ENCODE measurements at regions not wholly inside any gene's neighbourhood (a gene's known extent, or its start where the extent isn't known, plus 50 kb on each side); places are given as distances from the start of the nearest gene placed in this dataset.

GRCh38 chr16:86951041-86951822, 366.0 kb downstream of the C16orf95 start:
- no peak for DNase-seq (ENCODE audit: low spot score)
- WGBS = 89% methylated on average over 7 of the region's 7 CpGs
- H3K9ac ChIP-seq (ENCODE audit: low read depth in 1 of 2, low read length in 2 of 2) = no peak overlapping the region
- no peak for TF ChIP-seq YY1 (IDR thresholded peaks at IDR 0.05)
- no peak for TF ChIP-seq ATF3 (IDR thresholded peaks at IDR 0.05)
- no peak for TF ChIP-seq GABPA (IDR thresholded peaks at IDR 0.05 in 1 of 2, conservative IDR thresholded peaks at IDR 0.05 in 1 of 2)
- TF ChIP-seq REST (IDR thresholded peaks at IDR 0.05) = no peak
- no peak for TF ChIP-seq RXRA (IDR thresholded peaks at IDR 0.05)
- H3K27ac ChIP-seq (ENCODE audit: low read depth in 1 of 2, low read length in 2 of 2) = no peak overlapping the region
- peaks cover 0 to 2% (median 0%) of the 10 kb centered on the region in 4 donors for H3K27me3 ChIP-seq (ENCODE audit: control insufficient read depth in 4 of 4, insufficient read depth in 4 of 4, low read length in 3 of 4)
- H3K36me3 ChIP-seq (ENCODE audit: control insufficient read depth in 4 of 4, insufficient read depth in 3 of 4, low read depth in 1 of 4, low read length in 3 of 4) = no peaks in the 10 kb centered on the region
- no peak overlapping the region for H3K4me3 ChIP-seq (ENCODE audit: low read depth in 1 of 3, low read length in 3 of 3)
- no peaks in the 10 kb centered on the region for H3K4me1 ChIP-seq (ENCODE audit: control insufficient read depth in 4 of 4, insufficient read depth in 4 of 4, low read length in 3 of 4)
- H3K9me3 ChIP-seq (ENCODE audit: control insufficient read depth in 4 of 4, low read length in 3 of 4) = peaks cover 0 to 10% (median 1%) of the 10 kb centered on the region in 4 donors

GRCh38 chr16:86951831-86952598, 365.2 kb downstream of the C16orf95 start:
- DNase-seq (ENCODE audit: low spot score) = no peak
- peaks cover 0 to 2% (median under 1%) of the 10 kb centered on the region in 4 donors for H3K27me3 ChIP-seq (ENCODE audit: control insufficient read depth in 4 of 4, insufficient read depth in 4 of 4, low read length in 3 of 4)
- no peaks in the 10 kb centered on the region for H3K36me3 ChIP-seq (ENCODE audit: control insufficient read depth in 4 of 4, insufficient read depth in 3 of 4, low read depth in 1 of 4, low read length in 3 of 4)
- no peak for TF ChIP-seq GABPA (IDR thresholded peaks at IDR 0.05 in 1 of 2, conservative IDR thresholded peaks at IDR 0.05 in 1 of 2)
- no peak for TF ChIP-seq YY1 (IDR thresholded peaks at IDR 0.05)
- no peak for TF ChIP-seq SP1 (IDR thresholded peaks at IDR 0.05)
- no peak for TF ChIP-seq FOXA1 (IDR thresholded peaks at IDR 0.05)
- TF ChIP-seq HNF4A (conservative IDR thresholded peaks at IDR 0.05) = no peak
- no peak for TF ChIP-seq CTCF (IDR thresholded peaks at IDR 0.05; ENCODE audit: low read depth, low read length, missing input control)
- TF ChIP-seq EGR1 (IDR thresholded peaks at IDR 0.05; ENCODE audit: low read depth in 2 of 2) = no peak
- no peak for TF ChIP-seq ATF3 (IDR thresholded peaks at IDR 0.05)
- no peak for TF ChIP-seq TAF1 (conservative IDR thresholded peaks at IDR 0.05)
- TF ChIP-seq RXRA (IDR thresholded peaks at IDR 0.05) = no peak
- TF ChIP-seq MAX (IDR thresholded peaks at IDR 0.05) = no peak
- TF ChIP-seq NR2F2 (IDR thresholded peaks at IDR 0.05) = no peak
- TF ChIP-seq RAD21 (IDR thresholded peaks at IDR 0.05) = no peak
- TF ChIP-seq HNF4G (IDR thresholded peaks at IDR 0.05) = no peak
- no peak for TF ChIP-seq REST (IDR thresholded peaks at IDR 0.05)
- H3K4me1 ChIP-seq (ENCODE audit: control insufficient read depth in 4 of 4, insufficient read depth in 4 of 4, low read length in 3 of 4) = no peaks in the 10 kb centered on the region
- 76% methylated on average over 13 of the region's 13 CpGs for WGBS
- no peak overlapping the region for H3K4me3 ChIP-seq (ENCODE audit: low read depth in 1 of 3, low read length in 3 of 3)
- peaks cover 0 to 10% (median 1%) of the 10 kb centered on the region in 4 donors for H3K9me3 ChIP-seq (ENCODE audit: control insufficient read depth in 4 of 4, low read length in 3 of 4)
- no peak overlapping the region for H3K27ac ChIP-seq (ENCODE audit: low read depth in 1 of 2, low read length in 2 of 2)
- H3K9ac ChIP-seq (ENCODE audit: low read depth in 1 of 2, low read length in 2 of 2) = no peak overlapping the region

All from liver (tissue), 8 donors.